Endothelial cell of umbilical vein (primary cell): ENCODE measurements at regions not wholly inside any gene's neighbourhood (a gene's known extent, or its start where the extent isn't known, plus 50 kb on each side); places are given as distances from the start of the nearest gene placed in this dataset.

ENCODE experiments used
- CTCF ChIP-seq, 2 donors: IDR thresholded peaks; 1 replicate in 1 of 2; 2 replicates in 1 of 2; pipeline ENCODE4 v1.5.1; 2011; ENCODE audit warnings: low read length in 2 of 2, mild to moderate bottlenecking in 2 of 2, moderate library complexity in 2 of 2, control low read depth in 1 of 2, inconsistent platforms in 1 of 2, low read depth in 1 of 2; ENCODE audit not compliant: insufficient read depth in 1 of 2; ENCODE audit errors: extremely low read depth in 1 of 2
- EZH2 ChIP-seq: IDR thresholded peaks from 2 replicates; pipeline ENCODE4 v1.6.1; 2012; ENCODE audit warnings: borderline replicate concordance, low read depth, mild to moderate bottlenecking, moderate library complexity, low read length, inconsistent platforms; ENCODE audit not compliant: severe bottlenecking
- MAX ChIP-seq: IDR thresholded peaks from 2 replicates; pipeline ENCODE4 v1.6.1; 2011; ENCODE audit not compliant: insufficient read depth, insufficient read length
- MYC ChIP-seq: IDR thresholded peaks from one replicate; pipeline ENCODE4 v1.6.1; 2011; ENCODE audit warnings: mild to moderate bottlenecking, low read depth, low read length
- POLR2A ChIP-seq: IDR thresholded peaks from 2 replicates; pipeline ENCODE4 v1.6.1; 2012; ENCODE audit warnings: low read depth, mild to moderate bottlenecking, control low read depth, low read length
- POLR2AphosphoS5 ChIP-seq: IDR thresholded peaks from 2 replicates; pipeline ENCODE4 v1.6.1; 2012; ENCODE audit warnings: low read depth, mild to moderate bottlenecking, control low read depth, low read length, moderate library complexity; ENCODE audit not compliant: insufficient read depth

GRCh38 chr1:59137276-59137615, 159.6 kb upstream of the FGGY start:
- TF ChIP-seq CTCF (IDR thresholded peaks at IDR 0.05; ENCODE audit: extremely low read depth in 1 of 2, insufficient read depth in 1 of 2, low read depth in 1 of 2, low read length in 2 of 2): no peak
- TF ChIP-seq MAX: no peak
- TF ChIP-seq EZH2: no peak
- no peak for TF ChIP-seq POLR2AphosphoS5
- TF ChIP-seq MYC: no peak
- no peak for TF ChIP-seq POLR2A
